Heart right ventricle (tissue), 16 donors: ENCODE measurements at regions not wholly inside any gene's neighbourhood (a gene's known extent, or its start where the extent isn't known, plus 50 kb on each side); places are given as distances from the start of the nearest gene placed in this dataset.

Experiments
- ATAC-seq, 8 donors: fragments of 200-7000 bp; cut with Tn5 transposase; one replicate each; pipeline ENCODE4 v1.9.1; 2020; ENCODE audit warnings: mild to moderate bottlenecking in 8 of 8, moderate library complexity in 8 of 8, moderate number of reproducible peaks in 1 of 8
- DNase-seq, 2 donors: peaks; one replicate each; pipeline ENCODE4 v3.0.0-alpha.2; 2020
- H3K27ac ChIP-seq, 10 donors: fragments of 200-600 bp; sonication (generic) in 2 of 10; one replicate each; pipeline versions ENCODE4 v1.5.0 to v1.8.0; 2020 to 2022; ENCODE audit warnings: mild to moderate bottlenecking in 3 of 10
- H3K27me3 ChIP-seq, 7 donors: fragments of 200-600 bp; one replicate each; pipeline ENCODE4 v1.8.0; 2021 to 2022; ENCODE audit warnings: mild to moderate bottlenecking in 2 of 7
- H3K36me3 ChIP-seq, 9 donors: fragments of 200-600 bp; sonication (generic) in 1 of 9; one replicate each; pipeline versions ENCODE4 v1.5.0 to v1.8.0; 2020 to 2022; ENCODE audit warnings: mild to moderate bottlenecking in 2 of 9
- H3K4me1 ChIP-seq, 9 donors: fragments of 200-600 bp; sonication (generic) in 1 of 9; one replicate each; pipeline versions ENCODE4 v1.5.0 to v1.8.0; 2020 to 2022; ENCODE audit warnings: mild to moderate bottlenecking in 4 of 9
- H3K4me3 ChIP-seq, 10 donors: fragments of 200-600 bp; sonication (generic) in 2 of 10; one replicate each; pipeline versions ENCODE4 v1.5.0 to v1.8.0; 2020 to 2022; ENCODE audit warnings: mild to moderate bottlenecking in 7 of 10, moderate library complexity in 2 of 10
- H3K9me3 ChIP-seq, 11 donors: fragments of 200-600 bp in 10 of 11; sonication (generic) in 2 of 11; one replicate each; pipeline versions ENCODE4 v1.5.0 to v1.8.0; 2013 to 2022; ENCODE audit warnings: mild to moderate bottlenecking in 2 of 11, control low read depth in 1 of 11, moderate library complexity in 1 of 11
- WGBS, 2 donors: extraction: QIAGEN DNeasy Blood & Tissue Kit; methylation state at CpG; one replicate each; pipeline ENCODE4 v1.1.7; 2013; ENCODE audit warnings: inconsistent platforms in 1 of 2; 5-methylcytosine and 5-hydroxymethylcytosine counted together
- intact Hi-C, 10 donors: fragments of 100-400 bp; cut with DNase I; formaldehyde crosslinking; loops; one replicate each; pipeline versions ENCODE4 v1.11.1 to v1.14.2; 2022
- TF ChIP-seq, protein P1 (sequence below), 9 donors: fragments of 200-600 bp; sonication (generic) in 2 of 9; IDR thresholded peaks; one replicate each; pipeline versions ENCODE4 v1.5.0 to v1.8.0; 2021 to 2022; ENCODE audit warnings: antibody characterized with exemption in 9 of 9, mild to moderate bottlenecking in 5 of 9, moderate library complexity in 1 of 9
- donor health status: Arrhythmogenic right ventricular cardiomyopathy.
- donor health status: ischemic (EF 13 %, LVEDD 7.1; RV severe dilation, severe dysfunction).
- donor health status: healthy with polysubstance abuse.
- donor health status: DM: no; HTN: yes; CAD: no.
- donor health status: DM: no; HTN: no; CAD: no.
- donor health status: ischemic (EF 25% LVEDD 6.9; RV normal size, moderate dysfunction).
- donor health status: ischemic (EF 25% LVEDD 5.7; RV mildly dilated, moderate dysfunction).
- donor health status: healthy.
- donor health status: DM: yes; HTN: yes; CAD: no.
- donor health status: Ischemic cardiomyopathy.
- donor health status: ischemic (EF 35%, LVEDD 5.7; RV mildly dilated, moderate dysfunction).
- donor health status: nonischemic (EF 11% LVEDD 7.7; RV severe dilation, severe dysfunction).
- donor health status: DM: yes; HTN: yes; CAD: no.
- donor health status: PGD.
- donor health status: ischemic (EF 29% LVEDD 5.4; RV normal size, mild dysfunction).
- donor health status: nonischemic (EF 23%, LVEDD 6.1; RV moderate dilation, normal function).

DNA sequence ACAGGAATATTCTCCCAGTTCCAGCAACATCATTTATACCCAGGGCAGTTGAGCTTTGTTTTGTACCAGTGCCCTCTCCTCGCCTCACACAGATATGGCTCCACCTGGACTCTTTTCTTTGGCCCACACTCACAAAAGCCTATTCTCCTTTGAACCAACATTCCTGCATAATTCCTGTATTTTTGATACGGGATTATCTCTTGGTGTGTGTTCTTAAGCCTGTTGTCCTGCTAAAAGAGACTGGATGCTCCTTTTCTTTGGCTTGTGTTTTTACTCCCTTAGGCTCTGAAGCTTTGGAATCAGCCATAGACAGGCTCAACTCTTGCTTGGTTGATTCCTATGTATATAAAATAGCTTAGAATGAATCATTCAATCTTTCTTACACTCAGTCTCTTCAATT lies 305.4 kb upstream of the SATB1 start:
- DNase-seq (no peak), ATAC-seq (no peak)
- Histone ChIP-seq H3K27ac (no peak overlapping the region), H3K4me3 (no peak overlapping the region), H3K27me3 (no peaks in the 10 kb centered on the region), H3K4me1 (peaks cover 0 to 23% (median 0%) of the 10 kb centered on the region in 9 donors), H3K9me3 (no peaks in the 10 kb centered on the region), H3K36me3 (no peaks in the 10 kb centered on the region)
- TF ChIP-seq, protein P1, sequence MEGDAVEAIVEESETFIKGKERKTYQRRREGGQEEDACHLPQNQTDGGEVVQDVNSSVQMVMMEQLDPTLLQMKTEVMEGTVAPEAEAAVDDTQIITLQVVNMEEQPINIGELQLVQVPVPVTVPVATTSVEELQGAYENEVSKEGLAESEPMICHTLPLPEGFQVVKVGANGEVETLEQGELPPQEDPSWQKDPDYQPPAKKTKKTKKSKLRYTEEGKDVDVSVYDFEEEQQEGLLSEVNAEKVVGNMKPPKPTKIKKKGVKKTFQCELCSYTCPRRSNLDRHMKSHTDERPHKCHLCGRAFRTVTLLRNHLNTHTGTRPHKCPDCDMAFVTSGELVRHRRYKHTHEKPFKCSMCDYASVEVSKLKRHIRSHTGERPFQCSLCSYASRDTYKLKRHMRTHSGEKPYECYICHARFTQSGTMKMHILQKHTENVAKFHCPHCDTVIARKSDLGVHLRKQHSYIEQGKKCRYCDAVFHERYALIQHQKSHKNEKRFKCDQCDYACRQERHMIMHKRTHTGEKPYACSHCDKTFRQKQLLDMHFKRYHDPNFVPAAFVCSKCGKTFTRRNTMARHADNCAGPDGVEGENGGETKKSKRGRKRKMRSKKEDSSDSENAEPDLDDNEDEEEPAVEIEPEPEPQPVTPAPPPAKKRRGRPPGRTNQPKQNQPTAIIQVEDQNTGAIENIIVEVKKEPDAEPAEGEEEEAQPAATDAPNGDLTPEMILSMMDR (IDR thresholded peaks at IDR 0.05) = no peak
- WGBS, 2 donors = 65 to 66% methylated on average over 2 of the region's 2 CpGs
- intact Hi-C loops = no loop called here

DNA sequence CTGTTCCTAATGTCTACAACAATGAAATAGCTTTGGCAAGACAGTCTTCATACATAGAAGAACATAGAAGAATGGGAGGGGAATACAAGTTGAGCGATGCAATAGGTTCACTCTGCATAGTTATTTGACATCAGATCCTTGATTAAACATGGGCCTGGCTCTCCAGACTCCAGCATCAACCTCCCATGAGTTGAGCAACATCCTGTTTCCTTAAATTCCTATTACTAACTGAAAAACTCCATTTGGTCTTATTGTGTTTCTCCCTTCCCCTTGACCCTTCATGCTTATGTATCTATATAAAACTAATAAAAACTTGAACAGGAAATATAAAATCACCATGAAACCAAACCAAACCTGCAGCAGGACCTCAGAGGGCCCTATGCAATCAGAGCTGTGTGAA lies 304.5 kb upstream of the SATB1 start:
- TF ChIP-seq, protein P1 (IDR thresholded peaks at IDR 0.05) = no peak
- WGBS, 2 donors = 78% methylated on average over 1 of the region's 1 CpG
- H3K4me3 ChIP-seq = no peak overlapping the region
- DNase-seq = no peak
- no peak overlapping the region for H3K27ac ChIP-seq
- no peaks in the 10 kb centered on the region for H3K27me3 ChIP-seq
- intact Hi-C loops = no loop called here
- H3K36me3 ChIP-seq = no peaks in the 10 kb centered on the region
- H3K9me3 ChIP-seq = no peaks in the 10 kb centered on the region
- H3K4me1 ChIP-seq = peaks cover 0 to 31% (median 0%) of the 10 kb centered on the region in 9 donors
- ATAC-seq = peak in 1 of 8 donors; percentile 46

DNA sequence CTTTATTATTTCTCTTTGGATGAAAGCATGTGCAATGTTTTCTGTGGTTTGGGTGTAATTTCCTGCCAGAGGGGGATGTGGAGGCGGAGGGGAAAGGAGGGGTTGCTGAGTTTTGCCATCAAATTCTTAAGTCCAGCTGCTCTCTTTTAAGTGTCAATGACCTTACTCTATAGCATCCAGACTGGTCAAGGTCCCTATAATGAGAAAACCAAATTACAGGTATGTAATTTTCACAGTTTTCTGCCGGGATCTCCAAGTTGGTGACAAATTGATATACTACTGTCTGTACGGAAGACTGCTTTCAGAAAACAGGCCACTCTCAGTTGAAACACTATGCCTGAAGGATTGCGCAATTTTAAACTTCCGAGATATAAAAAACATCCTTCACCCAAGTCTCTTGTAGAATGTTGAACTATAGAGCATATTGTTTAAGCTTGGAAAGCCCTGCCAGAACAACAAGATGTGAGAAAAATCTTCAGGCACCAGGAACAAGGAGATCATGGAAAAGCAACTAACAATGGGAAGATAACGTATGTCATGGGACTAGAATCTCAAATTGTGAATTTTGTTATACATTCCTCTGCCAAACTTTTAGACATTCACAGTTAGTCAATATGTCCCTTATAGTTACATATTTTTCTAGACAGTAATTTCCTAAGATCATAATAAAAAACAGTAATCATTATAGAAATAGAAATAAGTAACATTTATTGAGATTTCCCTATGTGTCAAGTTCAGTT lies 300.7 kb upstream of the SATB1 start:
- TF ChIP-seq, protein P1 (IDR thresholded peaks at IDR 0.05) = no peak
- ATAC-seq (peak in 6 of 8 donors; percentile 39 to 85 (median 69)), DNase-seq (no peak)
- no peak overlapping the region for H3K4me3 ChIP-seq
- 60 to 63% methylated on average over 6 of the region's 6 CpGs for WGBS, 2 donors
- H3K36me3 ChIP-seq = no peaks in the 10 kb centered on the region
- H3K27me3 ChIP-seq = no peaks in the 10 kb centered on the region
- intact Hi-C loops = no loop called here
- H3K27ac ChIP-seq = peak overlapping the region in 7 of 10 donors; percentile 27 to 68 (median 40)
- H3K9me3 ChIP-seq = no peaks in the 10 kb centered on the region
- peaks cover 0 to 45% (median 0%) of the 10 kb centered on the region in 9 donors for H3K4me1 ChIP-seq

DNA sequence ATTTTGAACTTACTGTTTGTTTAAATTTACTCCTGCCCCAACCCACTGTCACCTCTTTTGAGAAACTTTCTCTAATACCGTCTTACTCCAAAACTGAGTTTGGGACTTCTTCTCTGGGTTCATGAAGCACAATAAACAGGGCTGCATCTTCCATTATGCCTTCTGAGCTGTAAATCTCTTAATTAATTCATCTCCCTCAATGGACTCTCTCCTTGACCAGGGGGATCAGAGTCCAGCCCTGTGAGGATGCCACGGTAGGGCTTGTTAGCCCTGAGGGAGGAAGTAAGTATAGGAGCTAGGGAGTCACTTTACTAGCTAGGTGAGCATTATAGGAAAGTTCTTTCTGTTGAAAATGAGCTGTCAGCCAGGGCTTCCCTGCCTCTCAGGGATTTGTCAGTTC lies 299.3 kb upstream of the SATB1 start:
- TF ChIP-seq, protein P1 (IDR thresholded peaks at IDR 0.05) = no peak
- no peaks in the 10 kb centered on the region for H3K9me3 ChIP-seq
- intact Hi-C loops = no loop called here
- no peaks in the 10 kb centered on the region for H3K36me3 ChIP-seq
- peaks cover 0 to 45% (median 0%) of the 10 kb centered on the region in 9 donors for H3K4me1 ChIP-seq
- H3K27ac ChIP-seq = peak overlapping the region in 3 of 10 donors; percentile 32 to 68 (median 41)
- DNase-seq = no peak
- no peak overlapping the region for H3K4me3 ChIP-seq
- ATAC-seq = no peak
- 65 to 69% methylated on average over 2 of the region's 2 CpGs for WGBS, 2 donors
- no peaks in the 10 kb centered on the region for H3K27me3 ChIP-seq
